Fibroblast of villous mesenchyme (primary cell): ENCODE measurements at regions not wholly inside any gene's neighbourhood (a gene's known extent, or its start where the extent isn't known, plus 50 kb on each side); places are given as distances from the start of the nearest gene placed in this dataset.

ENCODE experiments used
- DNase-seq: peaks from one replicate; pipeline ENCODE4 v3.0.0-alpha.2; 2010; ENCODE audit warnings: low read depth
- H3K4me3 ChIP-seq: 2 replicates; pipeline ENCODE4 v1.5.1; 2011; ENCODE audit warnings: low read depth, mild to moderate bottlenecking, low read length
- CTCF ChIP-seq: IDR thresholded peaks from 2 replicates; pipeline ENCODE4 v1.5.1; 2012; ENCODE audit warnings: low read depth, mild to moderate bottlenecking, low read length; ENCODE audit not compliant: insufficient read depth

- no peak overlapping the region for H3K4me3 ChIP-seq
- no peak for TF ChIP-seq CTCF
- no peak for DNase-seq
These were observed 361.1 kb downstream of the GLRX3 start for GRCh38 chr10:130497056-130498010.

- H3K4me3 ChIP-seq = no peak overlapping the region
- TF ChIP-seq CTCF = no peak
- DNase-seq = no peak
These were observed 361.9 kb downstream of the GLRX3 start for GRCh38 chr10:130498042-130498441.

GRCh38 chr10:130498934-130499333 lies 362.7 kb downstream of the GLRX3 start:
- TF ChIP-seq CTCF = no peak

GRCh38 chr10:130499541-130499940 lies 363.4 kb downstream of the GLRX3 start:
- DNase-seq = no peak
- H3K4me3 ChIP-seq = no peak overlapping the region
- TF ChIP-seq CTCF = no peak

More at GRCh38 chr10:130498934-130499333, 362.7 kb downstream of the GLRX3 start:
- no peak for DNase-seq
- H3K4me3 ChIP-seq = no peak overlapping the region

- no peak overlapping the region for H3K4me3 ChIP-seq
These were observed 364.2 kb downstream of the GLRX3 start for GRCh38 chr10:130500261-130501000.

GRCh38 chr10:130507461-130507860 lies 371.3 kb downstream of the GLRX3 start:
- no peak for TF ChIP-seq CTCF
- H3K4me3 ChIP-seq = no peak overlapping the region
- no peak for DNase-seq

More at GRCh38 chr10:130500261-130501000, 364.2 kb downstream of the GLRX3 start:
- no peak for DNase-seq
- no peak for TF ChIP-seq CTCF
